ENCODE measurements at regions not wholly inside any gene's neighbourhood (a gene's known extent, or its start where the extent isn't known, plus 50 kb on each side); places are given as distances from the start of the nearest gene placed in this dataset.

GRCh38 chr4:34619531-34620162, 1624.7 kb downstream of the ARAP2 start:
- 92% methylated on average over 4 of the region's 6 CpGs for WGBS
- peak; percentile 77 for DNase-seq
- no peak overlapping the region for H3K23ac ChIP-seq (ENCODE audit: low read length in 2 of 2)
- no peak overlapping the region for H3K14ac ChIP-seq (ENCODE audit: low read length in 2 of 2)
- no peak overlapping the region for H4K8ac ChIP-seq (ENCODE audit: low read length)
- H4K91ac ChIP-seq (ENCODE audit: low read length): no peak overlapping the region
- no peaks in the 10 kb centered on the region for H3K27me3 ChIP-seq (ENCODE audit: control insufficient read depth in 1 of 2, insufficient read depth in 1 of 2, low read length in 2 of 2)
- H3K4me2 ChIP-seq (ENCODE audit: low read length, poor library complexity, severe bottlenecking): no peak overlapping the region
- no peaks in the 10 kb centered on the region for H3K36me3 ChIP-seq (ENCODE audit: control insufficient read depth in 1 of 2, insufficient read depth in 2 of 2, low read depth in 1 of 2, low read length in 2 of 2)
- H2AK5ac ChIP-seq (ENCODE audit: low read length, severe bottlenecking): no peak overlapping the region
- no peak overlapping the region for H2BK12ac ChIP-seq (ENCODE audit: low read length in 2 of 2)
- no peak overlapping the region for H3K4ac ChIP-seq (ENCODE audit: low read depth in 1 of 2, low read length in 2 of 2)
- no peak overlapping the region for H2BK15ac ChIP-seq (ENCODE audit: low read depth, poor library complexity, severe bottlenecking)
- no peak overlapping the region for H3K9ac ChIP-seq (ENCODE audit: low read length)
- H3K9me3 ChIP-seq (ENCODE audit: control insufficient read depth, low read length): no peaks in the 10 kb centered on the region
- no peak overlapping the region for H3K27ac ChIP-seq (ENCODE audit: low read length, poor library complexity, severe bottlenecking)
- H3K18ac ChIP-seq (ENCODE audit: low read depth in 1 of 2, low read length in 2 of 2): no peak overlapping the region
- H2AFZ ChIP-seq (ENCODE audit: low read depth, low read length): no peak overlapping the region
- H3K4me3 ChIP-seq (ENCODE audit: insufficient read depth in 1 of 2, low read depth in 1 of 2, low read length in 2 of 2): no peak overlapping the region
- H2BK120ac ChIP-seq (ENCODE audit: low read depth, low read length): no peak overlapping the region
- H3K79me1 ChIP-seq (replicated peaks; ENCODE audit: low read length, poor library complexity, severe bottlenecking): no peaks in the 10 kb centered on the region
- H3K4me1 ChIP-seq (ENCODE audit: control insufficient read depth, insufficient read depth, low read depth, low read length): no peaks in the 10 kb centered on the region
- H2BK5ac ChIP-seq (ENCODE audit: low read depth, low read length, poor library complexity, severe bottlenecking): no peak overlapping the region

DNA sequence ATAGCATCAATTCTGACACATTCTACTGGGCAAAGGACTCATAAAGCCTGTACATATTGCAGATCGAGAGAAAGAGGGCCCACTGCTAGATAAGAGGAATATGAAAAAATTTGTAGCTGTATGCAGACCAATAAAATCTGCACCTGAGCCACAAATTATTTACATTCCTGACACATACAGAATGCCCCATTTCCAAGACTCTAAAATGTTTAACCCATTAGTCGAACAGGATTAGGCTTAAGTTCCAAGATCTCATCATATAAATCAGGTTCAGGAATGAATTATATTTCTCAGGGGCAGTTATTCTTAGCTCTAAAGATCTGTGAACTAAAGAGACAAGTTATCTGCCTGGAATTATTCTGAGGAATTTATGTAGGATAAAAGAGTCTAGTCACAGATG, 1615.8 kb downstream of the ARAP2 start:
- no peak overlapping the region for H3K27ac ChIP-seq (ENCODE audit: low read length, poor library complexity, severe bottlenecking)
- H2AK5ac ChIP-seq (ENCODE audit: low read length, severe bottlenecking): no peak overlapping the region
- WGBS: 80% methylated on average over 1 of the region's 2 CpGs
- H2BK12ac ChIP-seq (ENCODE audit: low read length in 2 of 2): no peak overlapping the region
- peaks cover 4% of the 10 kb centered on the region for H3K9me3 ChIP-seq (ENCODE audit: control insufficient read depth, low read length)
- H3K36me3 ChIP-seq (ENCODE audit: control insufficient read depth in 1 of 2, insufficient read depth in 2 of 2, low read depth in 1 of 2, low read length in 2 of 2): no peaks in the 10 kb centered on the region
- H4K91ac ChIP-seq (ENCODE audit: low read length): no peak overlapping the region
- no peak for DNase-seq
- no peaks in the 10 kb centered on the region for H3K4me1 ChIP-seq (ENCODE audit: control insufficient read depth, insufficient read depth, low read depth, low read length)
- H3K14ac ChIP-seq (ENCODE audit: low read length in 2 of 2): no peak overlapping the region
- H2BK5ac ChIP-seq (ENCODE audit: low read depth, low read length, poor library complexity, severe bottlenecking): no peak overlapping the region
- no peak overlapping the region for H2BK15ac ChIP-seq (ENCODE audit: low read depth, poor library complexity, severe bottlenecking)
- H3K4ac ChIP-seq (ENCODE audit: low read depth in 1 of 2, low read length in 2 of 2): no peak overlapping the region
- H3K9ac ChIP-seq (ENCODE audit: low read length): no peak overlapping the region
- H2AFZ ChIP-seq (ENCODE audit: low read depth, low read length): no peak overlapping the region
- H4K8ac ChIP-seq (ENCODE audit: low read length): no peak overlapping the region
- H3K23ac ChIP-seq (ENCODE audit: low read length in 2 of 2): no peak overlapping the region
- no peak overlapping the region for H3K4me2 ChIP-seq (ENCODE audit: low read length, poor library complexity, severe bottlenecking)
- no peaks in the 10 kb centered on the region for H3K79me1 ChIP-seq (replicated peaks; ENCODE audit: low read length, poor library complexity, severe bottlenecking)
- no peak overlapping the region for H2BK120ac ChIP-seq (ENCODE audit: low read depth, low read length)
- no peak overlapping the region for H3K4me3 ChIP-seq (ENCODE audit: insufficient read depth in 1 of 2, low read depth in 1 of 2, low read length in 2 of 2)
- H3K27me3 ChIP-seq (ENCODE audit: control insufficient read depth in 1 of 2, insufficient read depth in 1 of 2, low read length in 2 of 2): no peaks in the 10 kb centered on the region
- H3K18ac ChIP-seq (ENCODE audit: low read depth in 1 of 2, low read length in 2 of 2): no peak overlapping the region

- no peak overlapping the region for H3K4me2 ChIP-seq (ENCODE audit: low read length, poor library complexity, severe bottlenecking)
- H2AFZ ChIP-seq (ENCODE audit: low read depth, low read length): no peak overlapping the region
- no peak overlapping the region for H3K4me3 ChIP-seq (ENCODE audit: insufficient read depth in 1 of 2, low read depth in 1 of 2, low read length in 2 of 2)
- H3K18ac ChIP-seq (ENCODE audit: low read depth in 1 of 2, low read length in 2 of 2): no peak overlapping the region
- no peaks in the 10 kb centered on the region for H3K27me3 ChIP-seq (ENCODE audit: control insufficient read depth in 1 of 2, insufficient read depth in 1 of 2, low read length in 2 of 2)
- no peak for DNase-seq
- H2AK5ac ChIP-seq (ENCODE audit: low read length, severe bottlenecking): no peak overlapping the region
- H3K14ac ChIP-seq (ENCODE audit: low read length in 2 of 2): no peak overlapping the region
- no peak overlapping the region for H3K23ac ChIP-seq (ENCODE audit: low read length in 2 of 2)
- H3K9ac ChIP-seq (ENCODE audit: low read length): no peak overlapping the region
- no peak overlapping the region for H2BK12ac ChIP-seq (ENCODE audit: low read length in 2 of 2)
- no peak overlapping the region for H3K4ac ChIP-seq (ENCODE audit: low read depth in 1 of 2, low read length in 2 of 2)
- H3K79me1 ChIP-seq (replicated peaks; ENCODE audit: low read length, poor library complexity, severe bottlenecking): no peaks in the 10 kb centered on the region
- H4K91ac ChIP-seq (ENCODE audit: low read length): no peak overlapping the region
- no peaks in the 10 kb centered on the region for H3K36me3 ChIP-seq (ENCODE audit: control insufficient read depth in 1 of 2, insufficient read depth in 2 of 2, low read depth in 1 of 2, low read length in 2 of 2)
- no peak overlapping the region for H2BK5ac ChIP-seq (ENCODE audit: low read depth, low read length, poor library complexity, severe bottlenecking)
- H3K9me3 ChIP-seq (ENCODE audit: control insufficient read depth, low read length): peaks cover 4% of the 10 kb centered on the region
- no peaks in the 10 kb centered on the region for H3K4me1 ChIP-seq (ENCODE audit: control insufficient read depth, insufficient read depth, low read depth, low read length)
- no CpG with 5 or more reads among the region's 2 CpGs for WGBS
- no peak overlapping the region for H3K27ac ChIP-seq (ENCODE audit: low read length, poor library complexity, severe bottlenecking)
- no peak overlapping the region for H4K8ac ChIP-seq (ENCODE audit: low read length)
- H2BK15ac ChIP-seq (ENCODE audit: low read depth, poor library complexity, severe bottlenecking): no peak overlapping the region
- H2BK120ac ChIP-seq (ENCODE audit: low read depth, low read length): no peak overlapping the region
These were observed 1614.9 kb downstream of the ARAP2 start for GRCh38 chr4:34629451-34629850.

DNA sequence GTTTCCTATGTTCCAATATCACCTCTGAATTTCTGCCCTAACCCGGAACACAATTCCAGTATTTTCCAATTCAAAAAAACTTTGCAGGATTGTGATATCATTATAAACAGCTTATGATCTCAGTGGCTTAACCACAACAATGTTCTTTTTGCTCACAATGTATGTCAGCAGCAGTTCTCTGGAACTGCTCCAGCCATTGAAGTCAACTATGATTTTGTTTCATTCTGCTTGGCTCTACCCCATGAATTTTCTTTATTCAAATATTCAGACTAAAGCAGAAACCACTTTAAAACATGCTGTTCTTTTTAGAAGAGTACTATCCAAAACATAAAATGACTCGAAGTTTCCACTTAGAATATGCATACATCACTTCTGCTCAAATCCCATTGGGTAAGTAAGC, 1611.1 kb downstream of the ARAP2 start:
- Histone ChIP-seq H3K9ac (ENCODE audit: low read length) (no peak overlapping the region), H3K4ac (ENCODE audit: low read depth in 1 of 2, low read length in 2 of 2) (no peak overlapping the region), H3K4me2 (ENCODE audit: low read length, poor library complexity, severe bottlenecking) (no peak overlapping the region), H2AK5ac (ENCODE audit: low read length, severe bottlenecking) (no peak overlapping the region), H3K14ac (ENCODE audit: low read length in 2 of 2) (no peak overlapping the region), H2BK5ac (ENCODE audit: low read depth, low read length, poor library complexity, severe bottlenecking) (no peak overlapping the region), H3K36me3 (ENCODE audit: control insufficient read depth in 1 of 2, insufficient read depth in 2 of 2, low read depth in 1 of 2, low read length in 2 of 2) (no peaks in the 10 kb centered on the region), H4K8ac (ENCODE audit: low read length) (no peak overlapping the region), H2BK120ac (ENCODE audit: low read depth, low read length) (no peak overlapping the region), H2BK12ac (ENCODE audit: low read length in 2 of 2) (no peak overlapping the region), H2BK15ac (ENCODE audit: low read depth, poor library complexity, severe bottlenecking) (no peak overlapping the region), H4K91ac (ENCODE audit: low read length) (no peak overlapping the region), H3K79me1 (replicated peaks; ENCODE audit: low read length, poor library complexity, severe bottlenecking) (no peaks in the 10 kb centered on the region), H2AFZ (ENCODE audit: low read depth, low read length) (no peak overlapping the region), H3K27me3 (ENCODE audit: control insufficient read depth in 1 of 2, insufficient read depth in 1 of 2, low read length in 2 of 2) (no peaks in the 10 kb centered on the region), H3K9me3 (ENCODE audit: control insufficient read depth, low read length) (peaks cover 2% of the 10 kb centered on the region), H3K4me1 (ENCODE audit: control insufficient read depth, insufficient read depth, low read depth, low read length) (no peaks in the 10 kb centered on the region), H3K18ac (ENCODE audit: low read depth in 1 of 2, low read length in 2 of 2) (no peak overlapping the region), H3K23ac (ENCODE audit: low read length in 2 of 2) (no peak overlapping the region), H3K4me3 (ENCODE audit: insufficient read depth in 1 of 2, low read depth in 1 of 2, low read length in 2 of 2) (no peak overlapping the region), H3K27ac (ENCODE audit: low read length, poor library complexity, severe bottlenecking) (no peak overlapping the region)
- WGBS: 84% methylated on average over 2 of the region's 2 CpGs
- no peak for DNase-seq
